GM12872 (cell line): ENCODE measurements at regions not wholly inside any gene's neighbourhood (a gene's known extent, or its start where the extent isn't known, plus 50 kb on each side); places are given as distances from the start of the nearest gene placed in this dataset.

Experiments
- CTCF ChIP-seq: IDR thresholded peaks from 3 replicates; pipeline ENCODE4 v1.5.1; 2011; ENCODE audit warnings: low read depth, mild to moderate bottlenecking, low read length, moderate library complexity; ENCODE audit not compliant: insufficient read depth

- TF ChIP-seq CTCF, result no peak
These were observed 94.5 kb upstream of the FAM20A start for GRCh38 chr17:68695659-68696058.

- TF ChIP-seq CTCF, result no peak
These were observed 93.8 kb upstream of the FAM20A start for GRCh38 chr17:68694791-68695485.

- no peak for TF ChIP-seq CTCF
These were observed 92.7 kb upstream of the FAM20A start for GRCh38 chr17:68693896-68694295.

- no peak for TF ChIP-seq CTCF
These were observed 92.3 kb upstream of the FAM20A start for GRCh38 chr17:68693466-68693865.

- TF ChIP-seq CTCF, result no peak
These were observed 85.2 kb upstream of the FAM20A start for GRCh38 chr17:68686108-68686988.

- TF ChIP-seq CTCF, result no peak
These were observed 83.8 kb upstream of the FAM20A start for GRCh38 chr17:68684949-68685357.

GRCh38 chr17:68682903-68683302 lies 81.7 kb upstream of the FAM20A start:
- no peak for TF ChIP-seq CTCF
